ENCODE measurements at regions not wholly inside any gene's neighbourhood (a gene's known extent, or its start where the extent isn't known, plus 50 kb on each side); places are given as distances from the start of the nearest gene placed in this dataset.
A peak's percentile ranks its signal among the peaks of the same experiment; 100 is the strongest.

- WGBS, 2 donors = 29 to 46% methylated on average over 4 of the region's 4 CpGs
- H3K27ac ChIP-seq = peak overlapping the region; percentile 57 to 78 (median 65)
- H3K27me3 ChIP-seq = no peaks in the 10 kb centered on the region
- H3K4me1 ChIP-seq = peaks cover 14 to 20% of the 10 kb centered on the region in 2 donors
- no peaks in the 10 kb centered on the region for H3K36me3 ChIP-seq
- H3K9me3 ChIP-seq = no peaks in the 10 kb centered on the region
- DNase-seq = peak in 1 of 2 donors; percentile 81
- TF ChIP-seq POLR2A (IDR thresholded peaks at IDR 0.05) (no peak), CTCF (IDR thresholded peaks at IDR 0.05) (no peak)
- H3K4me3 ChIP-seq (replicated peaks in 1 of 3) = no peak overlapping the region
- intact Hi-C loops (cut with DNase I) = no loop called here
These were observed 683.1 kb upstream of the RAB6C start for GRCh38 chr2:129296396-129296795.

- no peak overlapping the region for H3K4me3 ChIP-seq (replicated peaks in 1 of 3)
- intact Hi-C loops (cut with DNase I) = no loop called here
- 3 to 7% methylated on average over 5 of the region's 5 CpGs for WGBS, 2 donors
- no peaks in the 10 kb centered on the region for H3K9me3 ChIP-seq
- DNase-seq = peak; percentile 81 to 87
- H3K36me3 ChIP-seq = no peaks in the 10 kb centered on the region
- TF ChIP-seq CTCF (IDR thresholded peaks at IDR 0.05) = no peak
- TF ChIP-seq POLR2A (IDR thresholded peaks at IDR 0.05) = no peak
- H3K27me3 ChIP-seq = no peaks in the 10 kb centered on the region
- peak overlapping the region; percentile 57 to 78 (median 65) for H3K27ac ChIP-seq
- H3K4me1 ChIP-seq = peaks cover 17 to 24% of the 10 kb centered on the region in 2 donors
These were observed 682.7 kb upstream of the RAB6C start for GRCh38 chr2:129296806-129297205.

GRCh38 chr2:129297430-129297829 is 682.0 kb upstream of the RAB6C start:
- DNase-seq = no peak
- H3K27ac ChIP-seq = peak overlapping the region; percentile 57 to 78 (median 60)
- no peak for TF ChIP-seq CTCF (IDR thresholded peaks at IDR 0.05)
- no peak for TF ChIP-seq POLR2A (IDR thresholded peaks at IDR 0.05)

GRCh38 chr2:129299338-129299737 is 680.1 kb upstream of the RAB6C start:
- TF ChIP-seq POLR2A (IDR thresholded peaks at IDR 0.05) = no peak
- no peak for TF ChIP-seq CTCF (IDR thresholded peaks at IDR 0.05)
- Histone ChIP-seq H3K4me1 (peaks cover 26 to 27% of the 10 kb centered on the region in 2 donors), H3K27ac (no peak overlapping the region), H3K36me3 (no peaks in the 10 kb centered on the region), H3K27me3 (no peaks in the 10 kb centered on the region), H3K9me3 (no peaks in the 10 kb centered on the region), H3K4me3 (replicated peaks in 1 of 3) (no peak overlapping the region)
- intact Hi-C loops (cut with DNase I) = no loop called here
- no peak for DNase-seq
- 100% methylated on average over 2 of the region's 2 CpGs for WGBS, 2 donors

More at GRCh38 chr2:129297430-129297829, 682.0 kb upstream of the RAB6C start:
- Histone ChIP-seq H3K4me3 (replicated peaks in 1 of 3) (no peak overlapping the region), H3K9me3 (no peaks in the 10 kb centered on the region), H3K27me3 (no peaks in the 10 kb centered on the region), H3K4me1 (peaks cover 24 to 26% of the 10 kb centered on the region in 2 donors), H3K36me3 (no peaks in the 10 kb centered on the region)
- intact Hi-C loops (cut with DNase I) = no loop called here
- WGBS, 2 donors = 60 to 86% methylated on average over 4 of the region's 4 CpGs

- H3K36me3 ChIP-seq = no peaks in the 10 kb centered on the region
- peaks cover 26 to 27% of the 10 kb centered on the region in 2 donors for H3K4me1 ChIP-seq
- no peak overlapping the region for H3K4me3 ChIP-seq (replicated peaks in 1 of 3)
- intact Hi-C loops (cut with DNase I) = no loop called here
- H3K27ac ChIP-seq = no peak overlapping the region
- DNase-seq = no peak
- 95 to 99% methylated on average over 7 to 8 of the region's 8 CpGs for WGBS, 2 donors
- TF ChIP-seq POLR2A (IDR thresholded peaks at IDR 0.05) (no peak), CTCF (IDR thresholded peaks at IDR 0.05) (no peak)
- H3K27me3 ChIP-seq = no peaks in the 10 kb centered on the region
- no peaks in the 10 kb centered on the region for H3K9me3 ChIP-seq
These were observed 679.7 kb upstream of the RAB6C start for GRCh38 chr2:129299756-129300155.

Measured in thyroid gland (tissue), 4 donors.